Muscle layer of duodenum (tissue), 2 donors: ENCODE measurements at regions not wholly inside any gene's neighbourhood (a gene's known extent, or its start where the extent isn't known, plus 50 kb on each side); places are given as distances from the start of the nearest gene placed in this dataset.
A peak's percentile ranks its signal among the peaks of the same experiment; 100 is the strongest.

Source experiments
- H3K27ac ChIP-seq: one replicate; pipeline ENCODE4 v1.7.0; 2013; ENCODE audit warnings: mild to moderate bottlenecking, low read length
- H3K27me3 ChIP-seq: one replicate; pipeline ENCODE4 v1.7.0; 2013; ENCODE audit warnings: low read depth, mild to moderate bottlenecking, control low read depth, low read length
- H3K36me3 ChIP-seq, 2 donors: one replicate each; pipeline ENCODE4 v1.7.0; 2013; ENCODE audit warnings: low read length in 2 of 2, control low read depth in 1 of 2, mild to moderate bottlenecking in 1 of 2; ENCODE audit not compliant: insufficient read depth in 2 of 2, control insufficient read depth in 1 of 2
- H3K4me1 ChIP-seq, 2 donors: one replicate each; pipeline ENCODE4 v1.7.0; 2013; ENCODE audit warnings: low read length in 2 of 2, mild to moderate bottlenecking in 2 of 2, control low read depth in 1 of 2, moderate library complexity in 1 of 2; ENCODE audit not compliant: insufficient read depth in 2 of 2, control insufficient read depth in 1 of 2
- H3K4me3 ChIP-seq, 2 donors: one replicate each; pipeline ENCODE4 v1.7.0; 2013; ENCODE audit warnings: low read length in 2 of 2, low read depth in 1 of 2, mild to moderate bottlenecking in 1 of 2
- H3K9me3 ChIP-seq, 2 donors: one replicate each; pipeline ENCODE4 v1.7.0; 2013; ENCODE audit warnings: low read length in 2 of 2, control low read depth in 1 of 2, mild to moderate bottlenecking in 1 of 2; ENCODE audit not compliant: control insufficient read depth in 1 of 2
- donor health status: healthy.

DNA sequence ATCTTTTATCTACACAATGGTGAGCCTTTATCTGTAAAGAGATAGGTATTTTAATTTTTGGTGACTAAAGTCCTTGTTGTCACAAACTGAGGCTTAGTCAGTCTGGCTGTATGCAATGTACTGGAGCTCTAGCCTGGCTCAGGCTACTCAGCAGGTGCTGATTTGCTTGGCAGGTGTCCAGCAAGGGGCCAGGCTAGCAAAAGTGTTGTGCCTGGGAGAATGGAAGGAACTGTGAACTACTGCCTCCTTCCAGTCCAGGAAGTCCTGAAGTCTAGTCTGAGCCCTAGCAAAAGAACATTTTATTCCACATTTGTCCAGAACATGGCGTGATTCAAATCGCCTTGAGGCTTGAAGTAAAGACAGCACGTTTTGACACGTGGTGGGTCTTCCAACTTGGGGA is 260.5 kb downstream of the CCDC85A start:
- no peaks in the 10 kb centered on the region for H3K4me1 ChIP-seq
- no peaks in the 10 kb centered on the region for H3K9me3 ChIP-seq
- H3K27me3 ChIP-seq = no peaks in the 10 kb centered on the region
- H3K27ac ChIP-seq = no peak overlapping the region
- H3K36me3 ChIP-seq = no peaks in the 10 kb centered on the region
- no peak overlapping the region for H3K4me3 ChIP-seq

DNA sequence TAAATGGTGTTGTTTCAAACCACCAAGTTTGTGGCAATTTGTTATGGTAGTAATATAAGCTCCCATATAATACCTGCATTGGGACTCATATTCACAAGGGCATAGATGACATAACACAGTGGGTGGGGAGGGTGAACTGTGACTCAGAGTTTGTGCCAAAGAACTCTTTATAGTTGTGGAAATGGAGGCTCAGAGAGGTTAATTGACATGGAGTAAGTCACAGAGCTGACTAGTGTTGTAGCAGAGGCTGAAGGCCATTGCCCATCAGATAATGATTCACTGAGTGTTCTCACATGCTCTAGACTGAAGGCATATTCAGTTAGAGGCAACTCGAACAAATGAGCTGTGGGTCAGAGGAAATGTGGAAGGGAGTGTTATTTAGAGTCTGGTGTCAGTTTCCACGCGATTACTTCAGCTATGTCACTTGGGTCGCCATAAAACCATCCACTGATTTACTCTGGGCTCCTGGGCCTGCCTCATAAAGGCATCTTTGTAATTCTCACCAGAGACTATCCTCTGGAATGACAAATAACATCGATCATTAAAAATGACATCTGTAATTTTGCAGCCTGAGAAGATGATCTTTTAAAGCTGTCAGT is 264.7 kb downstream of the CCDC85A start:
- Histone ChIP-seq H3K36me3 (no peaks in the 10 kb centered on the region), H3K27ac (no peak overlapping the region), H3K4me3 (peak overlapping the region in 1 of 2 donors; percentile 2), H3K9me3 (peaks cover 0 to 6% of the 10 kb centered on the region in 2 donors), H3K27me3 (no peaks in the 10 kb centered on the region), H3K4me1 (no peaks in the 10 kb centered on the region)

DNA sequence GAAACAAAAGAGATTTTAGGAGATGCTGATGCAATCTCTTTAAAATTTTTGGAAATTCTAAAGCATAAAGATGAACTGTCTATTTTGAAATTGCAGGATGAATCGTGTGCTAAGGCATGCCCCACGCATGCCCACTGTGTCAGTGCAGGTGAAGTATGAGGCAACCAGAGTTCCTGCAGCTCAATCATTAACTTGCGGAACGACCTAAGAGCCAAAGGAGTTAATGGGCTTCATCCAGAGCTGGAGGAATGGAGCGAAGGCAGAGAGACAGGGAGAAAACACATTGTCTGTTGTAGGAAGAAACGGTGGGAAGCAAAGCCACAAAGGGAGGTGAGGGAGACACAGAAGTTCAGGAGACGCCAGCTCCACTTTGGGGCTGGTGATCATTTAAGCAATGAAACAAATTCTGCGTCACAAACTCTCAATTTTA is 265.2 kb downstream of the CCDC85A start:
- Histone ChIP-seq H3K4me1 (no peaks in the 10 kb centered on the region), H3K27me3 (no peaks in the 10 kb centered on the region), H3K36me3 (no peaks in the 10 kb centered on the region), H3K9me3 (peaks cover 0 to 6% of the 10 kb centered on the region in 2 donors), H3K27ac (no peak overlapping the region), H3K4me3 (peak overlapping the region in 1 of 2 donors; percentile 2)

DNA sequence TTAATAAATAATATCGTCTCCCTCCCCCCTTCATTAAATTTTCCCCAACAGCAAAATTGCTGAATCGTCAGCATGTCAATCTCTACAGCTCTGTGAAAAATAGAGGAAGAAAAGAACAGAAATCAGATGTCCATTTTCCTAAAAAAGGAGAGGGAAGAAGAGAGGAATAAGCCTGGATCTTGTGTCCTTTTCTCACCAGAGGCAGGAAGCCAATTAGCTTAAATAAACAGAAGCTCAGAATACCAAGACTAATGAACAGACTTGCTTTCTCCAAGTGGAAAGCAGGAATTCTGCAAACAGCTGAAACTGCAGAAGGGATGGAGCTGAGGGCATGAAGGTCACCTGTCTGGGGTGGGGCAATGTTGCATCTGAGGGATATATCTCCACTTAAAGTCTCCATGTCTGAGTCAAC is 265.7 kb downstream of the CCDC85A start:
- Histone ChIP-seq H3K4me1 (no peaks in the 10 kb centered on the region), H3K27ac (no peak overlapping the region)

DNA sequence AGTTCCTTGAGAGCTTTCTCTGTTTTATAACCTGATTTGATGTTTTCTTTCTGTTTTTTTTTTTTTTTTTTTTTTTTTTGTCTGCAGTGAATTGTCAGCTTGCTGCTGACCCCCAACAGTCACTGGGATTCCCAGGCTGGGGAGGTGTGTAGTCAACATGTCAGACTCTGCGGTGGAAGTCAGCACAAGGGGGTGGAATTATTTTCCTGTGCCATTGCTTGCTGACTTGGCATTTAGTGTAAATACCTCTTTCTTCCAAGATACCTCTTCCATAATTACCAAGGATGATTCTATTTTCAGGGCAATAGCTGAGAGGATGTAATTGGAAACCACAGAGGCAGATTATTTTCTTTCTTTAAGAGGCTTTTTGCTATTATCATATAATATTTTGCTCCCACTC is 266.3 kb downstream of the CCDC85A start:
- Histone ChIP-seq H3K36me3 (no peaks in the 10 kb centered on the region), H3K4me3 (no peak overlapping the region), H3K9me3 (peaks cover 0 to 6% of the 10 kb centered on the region in 2 donors), H3K27me3 (no peaks in the 10 kb centered on the region), H3K27ac (no peak overlapping the region), H3K4me1 (no peaks in the 10 kb centered on the region)

More for the DNA sequence above, 265.7 kb downstream of the CCDC85A start:
- no peaks in the 10 kb centered on the region for H3K27me3 ChIP-seq
- H3K36me3 ChIP-seq = no peaks in the 10 kb centered on the region
- peak overlapping the region in 1 of 2 donors; percentile 2 for H3K4me3 ChIP-seq
- peaks cover 0 to 6% of the 10 kb centered on the region in 2 donors for H3K9me3 ChIP-seq

DNA sequence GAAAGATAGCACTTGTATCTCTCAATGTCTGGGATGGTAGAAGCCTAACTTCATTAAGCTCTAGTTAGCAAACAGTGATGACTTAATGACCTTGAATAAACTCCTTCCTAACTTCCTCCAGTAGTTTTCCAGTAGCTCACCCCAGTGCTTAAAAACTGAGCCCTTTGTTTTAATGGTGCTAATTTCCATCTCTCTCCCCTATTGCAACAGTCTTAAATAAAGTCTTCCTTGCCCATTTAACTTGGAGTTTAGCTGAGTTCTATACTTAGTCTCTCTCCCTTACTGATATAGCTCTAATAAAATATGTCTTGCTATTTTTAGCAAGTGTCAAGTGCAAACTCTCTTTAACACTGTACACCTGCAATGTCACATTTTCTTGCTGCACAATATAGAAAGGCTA is 267.0 kb downstream of the CCDC85A start:
- Histone ChIP-seq H3K27ac (no peak overlapping the region), H3K4me1 (no peaks in the 10 kb centered on the region), H3K9me3 (peaks cover 0 to 6% of the 10 kb centered on the region in 2 donors), H3K27me3 (no peaks in the 10 kb centered on the region), H3K4me3 (no peak overlapping the region), H3K36me3 (no peaks in the 10 kb centered on the region)

DNA sequence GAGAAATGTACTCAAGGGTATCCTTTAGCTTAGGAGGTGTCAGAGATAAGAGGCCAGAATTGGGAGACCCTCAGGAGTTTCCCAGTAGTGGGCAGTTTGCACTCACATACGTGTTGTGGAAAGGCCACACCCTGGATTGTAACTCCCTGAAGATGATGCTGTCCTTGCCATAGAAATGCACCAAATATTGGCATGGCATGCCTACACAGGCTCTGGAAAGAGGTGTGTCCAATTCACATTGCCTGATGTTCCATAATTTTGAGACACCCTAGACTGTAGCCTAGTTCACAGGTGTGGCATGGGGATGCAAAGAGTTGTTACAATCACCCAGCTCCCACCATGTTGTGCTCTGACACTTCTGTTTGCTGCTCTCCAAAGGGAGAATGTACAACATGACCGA is 271.9 kb downstream of the CCDC85A start:
- peaks cover 0 to 6% of the 10 kb centered on the region in 2 donors for H3K9me3 ChIP-seq
- no peak overlapping the region for H3K4me3 ChIP-seq
- no peak overlapping the region for H3K27ac ChIP-seq
- H3K36me3 ChIP-seq = no peaks in the 10 kb centered on the region
- H3K27me3 ChIP-seq = no peaks in the 10 kb centered on the region
- H3K4me1 ChIP-seq = no peaks in the 10 kb centered on the region

DNA sequence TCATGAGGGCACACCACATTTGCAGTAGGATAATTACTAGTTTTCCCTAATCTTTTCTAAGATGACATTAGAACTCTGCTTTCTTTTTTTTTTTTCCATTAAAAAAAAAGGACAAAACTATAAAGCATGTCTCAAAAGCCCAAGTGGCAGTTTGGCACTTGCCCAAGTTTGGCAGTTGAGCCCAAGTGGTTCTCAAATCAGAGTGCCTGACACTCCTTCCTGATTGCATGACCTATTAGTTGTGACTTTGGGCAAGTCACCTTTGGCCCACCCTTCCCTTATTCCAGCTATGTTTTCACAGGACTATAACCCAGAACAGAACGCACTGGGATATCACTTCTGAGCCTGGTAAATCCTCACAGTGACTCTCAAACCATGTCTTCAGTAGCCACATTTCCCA is 273.0 kb downstream of the CCDC85A start:
- H3K4me3 ChIP-seq = no peak overlapping the region
- H3K27ac ChIP-seq = no peak overlapping the region
- no peaks in the 10 kb centered on the region for H3K27me3 ChIP-seq
- no peaks in the 10 kb centered on the region for H3K36me3 ChIP-seq
- no peaks in the 10 kb centered on the region for H3K4me1 ChIP-seq
- H3K9me3 ChIP-seq = no peaks in the 10 kb centered on the region

DNA sequence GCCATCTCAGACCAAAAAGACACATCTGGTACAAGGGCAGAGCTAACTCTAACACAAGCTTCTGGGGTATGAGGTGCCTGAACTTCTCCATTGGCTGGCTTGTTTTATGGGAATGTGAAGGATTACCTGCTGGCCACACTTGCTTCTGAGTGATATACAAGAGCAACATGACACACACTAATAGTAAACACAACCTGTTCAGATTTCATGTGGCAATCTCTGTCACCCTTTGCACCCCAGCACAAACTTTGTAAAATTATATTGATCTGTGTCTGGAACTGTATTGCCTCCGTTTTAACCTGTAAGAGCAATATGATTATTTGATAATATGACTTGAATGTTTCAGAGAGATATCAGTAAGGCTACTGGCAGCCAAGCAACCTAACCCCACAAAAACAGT is 276.7 kb downstream of the CCDC85A start:
- Histone ChIP-seq H3K4me3 (no peak overlapping the region), H3K36me3 (no peaks in the 10 kb centered on the region), H3K27me3 (no peaks in the 10 kb centered on the region), H3K9me3 (no peaks in the 10 kb centered on the region), H3K4me1 (no peaks in the 10 kb centered on the region), H3K27ac (no peak overlapping the region)

DNA sequence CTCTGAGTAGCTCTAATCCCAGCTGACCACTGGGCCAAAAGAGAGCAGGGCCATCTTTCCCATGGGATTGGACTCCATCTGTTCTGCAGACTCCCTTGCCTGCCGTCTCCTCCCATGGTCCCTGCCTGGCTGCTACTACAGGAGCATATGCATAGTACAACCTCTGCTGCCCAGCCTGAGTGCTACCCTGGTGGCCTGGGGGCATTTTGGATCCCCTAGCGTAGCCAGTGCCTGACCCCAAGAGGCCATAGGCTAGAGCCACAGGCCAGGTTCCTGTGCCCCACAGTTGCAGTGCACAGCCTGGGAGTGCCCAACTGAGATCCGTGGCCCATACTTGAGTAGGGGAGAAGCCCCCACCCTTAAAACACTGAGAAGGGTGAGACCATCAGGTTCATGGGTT is 280.3 kb downstream of the CCDC85A start:
- H3K27ac ChIP-seq = no peak overlapping the region
- H3K36me3 ChIP-seq = no peaks in the 10 kb centered on the region
- no peaks in the 10 kb centered on the region for H3K4me1 ChIP-seq
- H3K9me3 ChIP-seq = no peaks in the 10 kb centered on the region
- no peak overlapping the region for H3K4me3 ChIP-seq
- H3K27me3 ChIP-seq = no peaks in the 10 kb centered on the region

DNA sequence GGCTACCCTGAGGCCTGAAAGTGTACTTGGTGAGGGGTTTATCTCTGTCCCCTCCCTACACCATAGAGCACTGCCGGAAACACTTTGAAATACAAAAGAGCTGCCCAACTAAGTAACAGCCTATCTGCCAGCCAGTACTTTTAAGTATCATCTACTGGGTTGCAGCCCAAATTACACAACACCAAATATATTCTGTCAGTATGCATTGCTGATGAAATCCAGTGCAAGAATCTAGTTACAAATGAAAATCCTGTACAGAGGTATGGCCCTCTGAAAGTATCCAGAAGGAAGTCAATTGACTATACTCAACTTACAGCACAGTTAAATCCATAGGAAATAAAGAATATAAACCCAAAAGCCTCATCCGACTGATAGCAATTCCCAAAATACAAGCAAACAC is 280.8 kb downstream of the CCDC85A start:
- Histone ChIP-seq H3K27ac (no peak overlapping the region), H3K4me1 (no peaks in the 10 kb centered on the region), H3K36me3 (no peaks in the 10 kb centered on the region), H3K9me3 (no peaks in the 10 kb centered on the region), H3K27me3 (no peaks in the 10 kb centered on the region), H3K4me3 (no peak overlapping the region)

DNA sequence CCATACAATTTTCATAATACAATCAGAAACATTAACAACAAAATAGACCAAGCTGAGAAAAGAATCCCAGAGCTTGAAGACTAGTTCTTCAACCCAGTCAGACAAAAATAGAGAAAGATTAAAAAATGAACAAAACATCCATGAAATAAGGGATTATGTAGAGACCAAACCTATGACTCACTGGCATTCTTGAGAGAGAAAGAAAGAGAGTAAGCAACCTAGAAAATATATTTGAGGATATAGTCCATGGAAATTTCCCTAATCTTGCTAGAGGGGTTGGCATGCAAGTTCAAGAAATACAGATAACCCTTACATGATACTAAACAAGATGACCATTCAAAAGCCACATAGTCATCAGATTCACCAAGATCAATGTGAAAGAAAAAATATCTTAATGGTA is 281.7 kb downstream of the CCDC85A start:
- no peaks in the 10 kb centered on the region for H3K36me3 ChIP-seq

More for the DNA sequence above, 281.7 kb downstream of the CCDC85A start:
- H3K4me3 ChIP-seq = no peak overlapping the region
- H3K4me1 ChIP-seq = no peaks in the 10 kb centered on the region
- H3K27me3 ChIP-seq = no peaks in the 10 kb centered on the region
- H3K9me3 ChIP-seq = no peaks in the 10 kb centered on the region
- H3K27ac ChIP-seq = no peak overlapping the region
